Fibroblast of skin of left biceps (primary cell): ENCODE measurements at regions not wholly inside any gene's neighbourhood (a gene's known extent, or its start where the extent isn't known, plus 50 kb on each side); places are given as distances from the start of the nearest gene placed in this dataset.
"Not testable (repeated sequence)": the region's sequence is repeated elsewhere in the genome, so short reads cannot be mapped to it uniquely, and the experiment has no call there.

Source experiments
- DNase-seq, 2 experiments: peaks; one replicate each; pipeline ENCODE4 v3.0.0-alpha.2; 2013; ENCODE audit warnings: low read depth in 2 of 2

DNA sequence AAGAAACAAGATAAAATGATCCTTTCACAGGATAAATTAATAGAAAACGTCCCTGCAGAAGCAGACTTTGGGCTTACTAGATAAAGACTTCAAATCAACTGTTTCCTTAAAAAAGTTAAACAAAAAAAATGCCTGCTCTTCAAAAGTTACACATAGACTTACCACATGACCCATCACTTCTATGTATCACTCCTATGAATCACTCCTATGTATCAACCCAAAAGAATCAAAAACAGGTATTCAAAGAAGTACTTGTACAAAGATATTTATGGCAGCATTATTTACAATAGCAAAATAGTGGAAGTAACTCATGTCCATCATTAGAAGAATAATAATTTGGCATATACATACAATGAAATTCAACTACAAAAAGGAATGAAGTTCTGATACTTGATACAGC is 56.3 kb upstream of the PRDM9 start:
- no peak for DNase-seq

DNA sequence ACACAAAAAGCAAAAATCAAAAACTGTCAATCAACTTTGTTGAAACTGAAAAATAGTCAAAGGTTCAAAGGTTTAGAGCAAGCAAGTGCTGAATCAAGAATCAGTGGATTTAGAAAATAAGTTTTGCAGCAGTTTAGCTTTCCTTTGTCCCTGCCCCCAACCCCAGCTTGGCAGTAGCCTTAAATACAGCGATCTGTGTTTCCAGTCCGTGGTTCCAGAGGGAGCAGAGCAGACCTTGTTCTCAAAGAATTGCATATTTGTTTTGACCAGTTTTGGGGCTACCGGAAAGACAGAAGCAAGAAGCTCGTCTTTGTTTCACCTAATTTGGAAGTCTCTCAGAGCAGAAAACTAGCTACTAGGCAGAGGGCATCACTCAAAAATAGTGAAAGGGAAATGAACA is 57.2 kb upstream of the PRDM9 start:
- no peak for DNase-seq

DNA sequence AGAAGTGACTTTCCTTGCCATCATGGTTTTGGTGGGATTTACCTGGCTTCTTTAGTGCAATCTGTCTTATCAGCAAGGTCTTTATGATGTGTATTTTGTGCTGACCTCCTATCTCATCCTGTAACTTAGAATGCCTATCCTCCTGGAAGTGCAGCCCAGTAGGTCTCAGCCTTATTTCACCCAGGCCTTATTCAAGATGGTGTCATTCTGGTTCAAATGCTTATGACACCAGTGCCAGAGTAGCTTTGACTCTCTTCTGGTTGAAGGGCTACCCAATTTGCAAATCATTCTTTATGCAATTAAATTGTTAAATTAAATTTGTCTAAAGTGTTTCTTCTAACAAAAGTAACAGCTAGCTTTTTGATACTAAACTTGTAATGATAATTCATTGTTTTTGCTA is 58.8 kb upstream of the PRDM9 start:
- DNase-seq: no peak

DNA sequence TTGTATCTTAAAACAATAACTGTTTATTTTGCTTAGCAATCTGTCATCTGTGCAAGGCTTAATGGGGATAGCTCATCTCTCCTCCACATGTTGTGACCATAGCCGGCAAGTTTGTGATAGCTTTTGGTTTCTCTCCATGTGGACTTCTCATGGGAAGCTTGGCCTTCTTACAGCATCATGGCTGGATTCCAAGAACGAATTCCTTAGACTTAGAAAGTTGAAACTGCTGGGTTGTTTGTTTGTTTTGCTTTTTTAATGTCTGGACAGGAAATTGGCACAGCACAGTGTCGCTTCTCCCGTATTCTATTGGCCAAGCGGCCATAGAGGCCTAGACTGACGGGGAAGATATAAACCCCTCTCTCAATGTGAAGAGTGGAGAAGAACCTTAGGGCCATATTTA is 61.0 kb upstream of the PRDM9 start:
- peak in 1 of 2 experiments; percentile 13 for DNase-seq

DNA sequence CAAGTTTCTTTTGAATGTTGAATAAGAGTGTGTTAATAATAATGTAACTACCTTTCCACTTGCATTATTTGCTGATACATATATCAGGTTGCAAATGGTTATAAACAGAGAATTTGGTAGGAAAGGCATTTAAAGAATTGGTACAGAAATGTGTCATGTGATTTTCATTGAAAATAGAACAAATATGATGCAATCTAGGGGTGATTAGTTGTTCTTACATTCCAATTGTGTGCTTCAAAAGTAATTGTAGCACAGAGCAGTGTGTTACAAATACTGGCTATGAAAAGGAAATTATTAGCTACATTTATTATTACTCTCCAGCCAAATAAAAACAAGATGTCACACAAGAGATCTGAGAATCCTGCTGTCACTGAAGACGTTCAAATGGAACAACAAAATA is 61.8 kb upstream of the PRDM9 start:
- DNase-seq: no peak

DNA sequence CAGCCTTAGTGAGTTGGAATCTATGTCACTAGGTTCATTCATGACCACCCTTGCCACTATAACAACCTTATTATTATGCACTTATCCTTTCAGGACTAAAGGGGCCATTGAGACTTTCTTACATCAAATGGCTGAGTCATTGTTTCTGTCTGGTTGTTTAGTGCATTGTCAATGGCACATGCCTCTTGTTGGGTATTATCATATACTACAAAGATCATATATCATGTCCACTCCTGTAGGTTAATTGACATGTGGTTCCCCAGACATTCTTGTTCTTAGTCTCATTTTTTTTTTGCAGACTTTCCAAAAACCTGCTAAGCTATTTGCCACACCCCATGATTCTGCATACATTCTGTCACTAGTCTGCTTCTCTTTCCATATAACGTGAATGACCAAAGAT is 66.7 kb upstream of the PRDM9 start:
- no peak for DNase-seq

DNA sequence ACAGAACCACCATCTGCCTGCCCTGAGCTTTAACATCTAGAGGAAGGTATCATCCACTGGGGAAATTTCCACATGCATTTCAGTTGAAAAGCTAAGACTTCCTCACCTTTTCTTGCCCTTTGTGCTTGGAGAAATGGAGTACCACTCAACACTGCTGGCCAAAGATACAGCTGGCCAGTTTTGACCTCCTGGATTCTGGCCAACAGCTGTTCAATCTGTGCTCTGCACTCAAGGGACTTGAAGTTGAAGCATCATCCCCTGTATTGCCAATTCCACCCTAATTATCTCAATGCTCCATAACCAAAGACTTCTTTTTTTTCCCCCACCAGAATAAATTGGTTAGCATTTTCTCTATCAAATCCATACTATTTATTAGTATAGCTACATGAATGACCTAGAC is 70.4 kb upstream of the PRDM9 start:
- no peak for DNase-seq

DNA sequence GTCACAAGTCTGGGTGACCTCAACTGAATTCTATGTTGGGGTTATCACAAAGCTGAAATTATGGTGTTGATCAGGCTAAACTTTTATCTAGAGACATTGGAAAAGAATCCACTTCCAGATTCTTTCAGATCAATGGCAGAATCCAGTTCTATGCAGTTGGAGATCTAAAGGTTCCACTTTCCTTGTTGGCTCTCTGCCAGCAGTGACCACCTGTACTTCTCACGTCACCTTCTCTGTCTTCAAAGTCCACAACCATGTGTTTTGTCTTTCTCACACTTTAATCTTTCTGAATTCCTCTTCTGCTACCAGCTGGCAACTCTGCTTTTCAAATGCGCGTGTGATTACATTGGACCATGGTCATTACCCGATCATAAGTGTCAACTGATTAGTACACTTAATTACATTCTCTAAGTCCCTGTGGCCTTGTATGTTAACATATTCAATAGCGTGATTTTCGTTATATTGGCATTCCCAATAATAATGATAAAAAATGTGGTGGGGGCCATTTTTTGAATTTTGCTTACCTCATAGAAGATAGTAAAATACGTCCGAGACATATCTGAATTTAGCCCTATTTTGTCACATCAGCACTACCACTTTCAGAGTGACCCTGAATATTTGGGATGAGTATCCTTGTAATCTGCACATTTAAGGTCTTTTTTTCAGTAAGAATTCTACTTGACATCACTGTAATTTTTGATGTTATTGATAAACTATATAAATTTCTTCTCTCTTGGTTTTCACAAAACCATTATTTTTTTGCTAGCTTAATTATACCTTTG is 73.7 kb upstream of the PRDM9 start:
- no peak for DNase-seq

DNA sequence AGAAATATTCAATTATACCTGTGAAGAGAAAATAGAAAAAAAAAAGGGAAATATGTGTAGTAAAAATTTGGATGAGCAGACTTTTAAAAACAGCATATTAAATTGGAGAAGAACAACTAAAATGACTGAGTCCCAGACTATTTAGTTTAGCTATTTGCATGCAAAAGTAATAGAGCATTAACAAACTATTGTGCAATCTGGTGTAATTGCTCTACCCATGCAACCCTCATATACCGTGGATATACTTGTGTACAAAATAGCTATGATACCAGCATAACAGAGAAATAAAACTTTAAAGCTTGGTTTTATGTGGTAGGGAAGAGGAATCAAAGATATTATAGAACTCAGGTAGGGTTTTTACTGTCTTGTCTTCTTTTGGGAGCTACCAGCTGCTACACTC is 78.7 kb upstream of the PRDM9 start:
- DNase-seq: no peak

DNA sequence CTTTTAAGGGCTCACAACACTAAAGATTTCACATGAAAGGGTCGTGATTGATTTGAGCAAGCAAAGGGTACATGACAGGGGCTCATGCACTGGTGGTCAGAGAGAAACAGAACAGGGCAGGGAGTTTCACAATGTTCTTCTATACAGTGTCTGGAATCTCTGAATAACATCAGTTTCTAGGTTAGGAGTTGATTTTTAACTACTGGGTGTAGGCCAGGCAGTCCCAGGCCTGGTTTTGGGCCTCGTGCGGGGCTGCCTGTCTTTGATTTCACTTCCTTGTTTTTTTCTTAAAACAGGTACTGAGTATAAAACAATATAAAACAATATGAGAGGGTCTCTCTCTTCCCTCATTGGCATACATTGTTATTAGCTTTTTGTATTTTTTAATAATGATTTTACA is 87.2 kb upstream of the PRDM9 start:
- not testable (repeated sequence) for DNase-seq

DNA sequence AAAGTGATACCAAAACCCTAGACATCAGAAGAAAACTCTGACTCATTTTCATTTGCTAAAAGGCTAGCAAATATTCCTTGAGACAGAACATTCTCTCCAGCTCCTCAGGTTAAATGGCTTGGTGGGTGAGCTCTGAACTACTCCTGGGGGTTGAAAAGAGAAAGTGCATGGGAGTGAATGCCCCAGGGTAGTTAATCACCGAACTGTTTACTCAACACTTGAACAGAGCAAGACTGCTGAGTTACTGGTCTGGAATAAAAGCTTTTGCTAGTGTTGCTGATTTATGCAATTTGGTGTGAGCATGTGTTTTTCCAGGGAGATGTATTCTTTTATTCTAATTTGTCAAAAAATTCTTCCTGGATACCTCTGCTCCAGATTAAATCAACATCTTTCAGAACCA is 88.3 kb upstream of the PRDM9 start:
- no peak for DNase-seq

DNA sequence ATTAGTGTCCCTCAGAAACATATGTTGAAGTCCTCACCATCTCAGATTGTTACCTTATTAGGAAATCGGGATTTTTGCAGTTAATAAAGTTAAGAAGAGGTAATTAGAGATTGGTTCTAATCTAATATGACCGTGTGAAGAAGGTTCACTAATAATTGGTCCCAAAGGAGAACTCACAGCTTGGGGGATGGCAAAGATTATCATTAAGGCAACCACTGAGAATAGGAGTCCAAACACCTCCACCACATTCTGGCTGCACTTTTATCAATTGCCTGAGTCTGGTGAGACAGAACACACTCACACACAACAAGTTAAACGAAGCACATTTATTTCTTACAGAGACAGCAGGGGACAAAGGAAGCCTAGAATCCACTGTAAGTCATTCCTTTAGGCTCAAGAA is 94.9 kb upstream of the PRDM9 start:
- no peak for DNase-seq

DNA sequence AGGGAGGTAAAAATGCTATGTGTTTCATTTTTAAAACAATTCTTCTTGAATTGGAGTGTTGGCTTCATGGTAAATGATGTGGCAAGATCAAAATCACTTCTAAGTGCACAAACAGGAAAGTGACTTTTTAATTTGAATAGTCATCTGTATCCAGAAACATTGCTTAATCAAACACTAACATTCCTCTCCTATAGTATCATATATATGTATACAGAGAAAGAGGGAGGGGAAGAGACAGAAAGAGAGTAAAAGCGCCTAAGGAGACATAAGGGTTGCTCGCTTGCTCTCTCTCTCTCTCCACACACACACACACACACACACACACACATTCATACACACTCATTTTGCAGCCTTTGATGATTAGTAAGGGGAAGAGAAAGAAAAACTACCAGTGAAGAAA is 95.4 kb upstream of the PRDM9 start:
- DNase-seq: peak; percentile 17 to 20

DNA sequence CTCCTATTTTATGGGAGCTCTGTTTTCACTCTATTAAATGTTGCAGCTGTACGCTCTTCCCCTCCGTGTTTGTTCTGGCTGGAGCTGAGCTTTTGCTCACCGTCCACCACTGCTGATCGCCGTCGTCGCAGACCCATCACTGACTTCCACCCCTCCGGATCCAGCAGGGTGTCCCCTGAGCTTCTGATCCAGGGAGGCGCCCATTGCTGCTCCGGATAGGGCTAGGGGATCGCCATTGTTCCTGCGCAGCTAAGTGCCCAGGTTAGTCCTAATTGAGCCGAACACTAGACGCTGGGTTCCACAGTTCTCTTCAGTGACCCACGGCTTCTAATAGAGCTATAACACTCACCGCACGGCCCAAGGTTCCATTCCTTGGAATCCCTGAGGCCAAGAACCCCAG is 96.2 kb upstream of the PRDM9 start:
- DNase-seq: no peak

DNA sequence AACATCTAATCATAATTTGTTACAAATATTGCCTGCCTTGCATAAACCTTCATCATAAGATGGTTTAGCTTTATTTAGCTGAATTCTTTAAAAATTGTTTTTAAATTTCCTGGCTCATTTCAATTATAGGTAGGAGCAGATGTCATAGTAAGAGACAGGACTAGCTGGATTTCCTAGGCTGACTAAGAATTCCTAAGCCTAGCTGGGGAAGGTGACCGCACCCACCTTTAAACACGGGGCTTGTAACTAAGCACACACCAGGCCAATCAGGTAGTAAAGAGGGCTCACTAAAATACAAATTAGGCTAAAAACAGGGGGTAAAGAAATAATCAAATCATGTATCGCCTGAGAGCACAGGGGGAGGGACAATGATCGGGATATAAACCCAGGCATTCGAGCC is 96.6 kb upstream of the PRDM9 start:
- DNase-seq: not testable (repeated sequence)

DNA sequence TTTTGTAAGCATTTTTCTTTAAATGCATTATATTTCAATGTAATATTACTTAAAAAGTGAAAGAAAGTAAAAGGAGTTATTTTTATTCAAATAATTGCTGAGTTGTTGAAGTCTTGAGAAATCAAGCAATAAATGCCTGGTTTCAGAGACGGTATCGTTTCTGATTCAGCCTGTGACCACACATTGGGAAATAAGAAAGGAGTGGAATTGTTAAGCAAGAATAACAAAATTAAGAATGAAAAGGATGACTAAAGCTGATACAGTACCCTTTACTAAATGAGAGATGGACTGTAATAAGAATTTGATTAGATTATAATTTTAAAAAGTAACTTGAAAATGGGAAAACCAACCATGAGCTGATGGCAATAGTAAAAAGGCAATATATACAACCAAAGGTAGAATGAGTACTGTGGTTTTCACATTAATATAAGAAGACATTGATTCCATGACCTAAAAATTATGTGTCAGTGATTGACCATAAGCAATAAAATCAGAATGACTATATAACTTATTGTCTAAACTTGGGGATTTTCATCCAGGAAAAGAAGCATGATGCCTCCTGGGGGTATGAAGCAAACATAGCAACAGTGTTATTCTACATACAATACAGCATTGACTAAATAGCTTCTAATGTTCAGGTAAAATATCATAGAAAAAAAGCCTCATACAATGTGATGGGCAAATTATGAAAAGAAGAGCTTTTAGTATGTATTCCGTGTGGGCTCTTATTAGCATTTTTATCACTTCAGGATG is 101.9 kb upstream of the PRDM9 start:
- no peak for DNase-seq

DNA sequence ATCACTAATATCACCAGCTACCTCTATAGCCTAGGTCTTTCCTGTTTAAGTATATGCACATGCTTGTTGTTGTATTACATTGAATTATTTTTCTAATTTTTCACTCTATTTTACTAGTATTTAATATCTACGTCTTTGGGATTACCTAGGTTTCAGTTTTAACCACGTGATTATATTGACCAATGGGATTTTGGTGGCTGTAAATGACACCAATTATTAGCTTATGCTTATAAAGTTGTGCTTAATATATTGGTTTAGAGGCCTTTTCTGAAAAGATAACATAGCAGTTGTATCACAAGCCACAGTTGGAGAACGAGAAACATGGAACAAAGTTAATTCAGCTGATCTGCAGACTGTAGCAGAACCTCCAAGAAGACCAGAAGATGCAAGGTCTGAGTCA is 104.8 kb upstream of the PRDM9 start:
- DNase-seq: no peak

DNA sequence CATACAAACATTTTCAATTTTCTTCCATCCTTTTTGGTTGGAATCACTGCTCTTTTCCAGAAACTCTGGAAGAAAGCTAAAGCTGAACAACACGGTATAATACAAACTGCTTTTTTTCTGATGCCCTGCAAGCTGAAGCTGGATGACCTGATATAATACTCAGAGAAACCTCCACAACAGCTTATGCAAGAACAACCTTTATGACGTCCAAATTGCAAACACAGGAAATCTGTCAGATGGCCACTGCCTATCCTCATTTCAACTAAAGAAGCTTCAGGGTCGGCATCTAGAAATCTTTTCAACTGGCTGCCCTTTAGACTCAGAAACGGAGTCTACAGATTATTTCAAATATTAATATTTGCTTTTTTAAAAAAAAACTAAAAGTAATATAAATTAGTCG is 106.5 kb upstream of the PRDM9 start:
- DNase-seq: no peak

DNA sequence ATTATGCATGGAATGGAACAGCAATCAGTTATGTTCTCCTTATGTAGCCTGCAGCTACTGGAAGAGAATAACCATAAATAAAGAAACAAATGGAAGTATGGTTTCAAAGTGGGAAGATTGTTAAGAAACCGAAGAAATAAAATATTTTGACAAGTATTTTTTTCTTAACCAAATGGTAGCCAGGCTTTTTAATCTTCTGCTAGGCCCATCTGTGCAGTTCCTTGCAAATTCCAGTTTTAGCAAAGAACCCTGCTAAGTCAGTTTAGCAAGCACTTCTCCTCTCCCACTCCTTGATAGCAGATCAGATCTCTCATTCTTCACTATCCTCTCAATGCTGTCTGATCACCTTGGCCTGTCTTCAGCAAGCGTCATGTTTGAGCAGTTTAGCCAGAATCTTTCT is 111.1 kb upstream of the PRDM9 start:
- no peak for DNase-seq

DNA sequence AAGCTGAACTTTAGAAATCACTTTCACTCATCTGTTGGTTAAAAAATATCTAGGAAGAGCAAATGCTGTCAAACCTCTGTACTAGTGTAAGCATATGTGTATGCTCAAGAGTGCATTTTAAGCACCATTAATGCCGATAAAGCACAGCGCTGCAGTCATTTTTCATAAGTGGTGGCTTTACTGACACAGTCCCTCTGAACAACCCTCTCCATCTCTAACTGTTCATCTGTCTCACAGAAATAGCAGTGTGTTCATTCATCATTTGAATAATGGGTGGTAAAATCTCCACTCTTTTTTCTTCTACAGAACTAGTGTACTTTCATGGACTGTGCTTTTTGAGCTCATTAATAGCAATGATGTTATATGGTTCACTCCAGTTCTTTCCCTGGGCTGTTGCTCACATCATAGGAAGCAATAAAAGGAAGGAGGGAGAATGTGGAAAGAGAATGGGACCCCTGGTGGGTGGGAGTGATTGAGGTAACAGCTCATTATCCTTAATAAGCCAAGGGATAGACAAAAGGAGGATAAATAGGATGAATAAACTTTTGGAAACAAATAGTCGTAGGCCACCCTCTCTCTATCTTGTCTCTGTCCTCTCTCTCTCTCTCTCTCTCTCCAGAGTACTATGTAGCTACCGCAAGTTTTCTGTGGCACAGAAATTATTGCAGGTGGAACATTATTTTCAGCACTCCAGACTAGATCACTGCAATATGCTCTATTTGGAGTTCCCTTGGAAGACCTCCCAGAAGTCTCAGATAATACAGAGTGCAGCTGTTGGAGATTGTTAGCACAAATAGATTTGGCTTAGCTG is 117.9 kb upstream of the PRDM9 start:
- no peak for DNase-seq

DNA sequence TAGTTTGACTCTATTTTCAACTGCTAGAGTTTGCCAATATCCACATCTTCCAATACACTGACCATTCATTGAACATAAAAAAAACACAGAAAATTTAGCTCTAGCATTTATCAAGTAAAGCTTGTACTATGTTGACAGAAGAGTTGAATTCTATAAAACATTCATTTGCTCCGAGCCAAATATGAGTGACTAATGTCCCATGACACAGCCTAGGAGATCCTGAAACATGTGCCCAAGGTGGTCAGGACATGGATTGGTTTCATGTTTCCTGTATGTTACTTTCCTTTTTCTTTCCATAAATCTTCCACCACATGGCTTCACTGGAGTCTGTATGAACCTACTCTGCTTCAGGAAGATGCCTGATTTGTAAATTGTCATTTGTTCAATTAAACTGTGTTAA is 122.4 kb upstream of the PRDM9 start:
- DNase-seq: no peak

DNA sequence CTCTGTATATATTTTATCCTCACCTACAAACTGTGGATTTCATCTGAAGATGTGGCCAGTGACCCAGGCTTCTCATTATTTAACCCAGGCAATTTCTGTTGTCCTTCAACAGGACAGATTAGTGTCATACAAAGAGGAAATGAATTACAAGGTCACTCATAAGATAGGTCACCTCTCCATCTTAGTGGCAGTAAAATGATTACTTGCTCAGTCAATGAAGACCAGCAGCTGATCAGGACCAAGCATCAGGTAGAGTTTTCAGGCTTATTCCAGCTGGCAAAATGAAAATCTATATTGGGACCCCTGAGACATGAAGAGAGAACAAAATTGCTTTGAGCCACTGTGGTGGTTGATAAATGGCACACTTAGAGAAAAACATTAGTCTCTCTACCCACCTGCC is 135.2 kb upstream of the PRDM9 start:
- no peak for DNase-seq

DNA sequence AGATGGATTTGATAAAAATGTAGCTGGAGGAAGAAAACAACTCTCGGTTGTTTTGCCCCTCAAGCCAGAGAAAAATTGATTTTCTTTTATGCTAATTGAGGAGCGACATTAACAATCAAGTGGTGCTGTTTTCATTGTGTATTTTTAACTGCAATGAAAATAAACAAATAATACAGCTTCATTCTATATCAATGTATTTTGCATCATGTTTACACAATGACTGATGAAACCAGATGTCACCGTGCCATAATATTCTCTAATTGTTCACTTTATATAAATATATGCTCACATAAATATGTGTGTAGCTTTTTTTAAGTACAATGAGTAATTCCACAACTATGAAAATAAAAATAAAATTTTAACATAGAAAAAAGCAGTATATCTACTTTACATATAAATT is 139.0 kb upstream of the PRDM9 start:
- DNase-seq: no peak
